GM12878 (cell line): ENCODE measurements at regions not wholly inside any gene's neighbourhood (a gene's known extent, or its start where the extent isn't known, plus 50 kb on each side); places are given as distances from the start of the nearest gene placed in this dataset.

Source experiments
- ATAC-seq: fragments of 200-7000 bp; cut with Tn5 transposase; 3 replicates; pipeline ENCODE4 v1.9.1; 2020; ENCODE audit warnings: mild to moderate bottlenecking, moderate library complexity
- BruUV-seq: library from RNA; stranded (reverse); fragments of 400-500 nt; replicated peaks from 2 replicates; lab custom pipeline; 2021; lab: Mats Ljungman, UMichigan
- CTCF ChIA-PET: fragments of 300-600 bp; sonication (Branson Sonifier 250); formaldehyde crosslinking; extraction: SDS; loops from one replicate; lab custom pipeline; 2021; ENCODE audit warnings: inconsistent platforms; lab: Yijun Ruan, JAX
- POLR2A ChIA-PET: fragments of 350-600 bp; formaldehyde crosslinking; extraction: SDS; loops from one replicate; lab custom pipeline; 2021; ENCODE audit warnings: inconsistent platforms; lab: Charles Lee
- RAD21 ChIA-PET: fragments of 300-600 bp; sonication (Branson Sonifier 250); formaldehyde crosslinking; loops from one replicate; lab custom pipeline; 2023; ENCODE audit warnings: antibody characterized with exemption; ENCODE audit not compliant: unreplicated experiment; lab: Charles Lee
- SMC1A ChIA-PET: fragments of 300-600 bp; sonication (Branson Sonifier 250); formaldehyde crosslinking; loops from one replicate; lab custom pipeline; 2023; ENCODE audit not compliant: unreplicated experiment, uncharacterized antibody; lab: Charles Lee
- DNase-seq: peaks from one replicate; pipeline ENCODE4 v3.0.0-alpha.2; 2011; ENCODE audit warnings: low read depth, low spot score
- FAIRE-seq: peaks from 3 replicates; lab custom pipeline; 2011; peaks lifted over from hg19 to GRCh38; lab: Jason Lieb, UNC
- H2AFZ ChIP-seq: 2 replicates; pipeline ENCODE4 v1.6.0; 2011; ENCODE audit warnings: low read depth, low read length, control low read depth; ENCODE audit not compliant: control insufficient read depth
- H3K27ac ChIP-seq: 2 replicates; pipeline ENCODE4 v1.5.1; 2011; ENCODE audit warnings: control low read depth; ENCODE audit not compliant: control insufficient read depth, insufficient read depth
- H3K27me3 ChIP-seq, 2 experiments: replicated peaks in 1 of 2; 2 replicates each; pipeline versions ENCODE4 v1.6.0 to v1.6.1; 2011; ENCODE audit warnings: low read length in 1 of 2; ENCODE audit not compliant: control insufficient read depth in 2 of 2, insufficient read depth in 2 of 2
- H3K36me3 ChIP-seq, 2 experiments: 2 replicates each; pipeline ENCODE4 v1.5.1; 2011; ENCODE audit warnings: low read length in 1 of 2; ENCODE audit not compliant: control insufficient read depth in 2 of 2, insufficient read depth in 2 of 2
- H3K4me1 ChIP-seq: 2 replicates; pipeline ENCODE4 v1.6.1; 2011; ENCODE audit warnings: mild to moderate bottlenecking, low read length, moderate library complexity, mixed read lengths; ENCODE audit not compliant: control insufficient read depth, insufficient read depth
- H3K4me2 ChIP-seq: 2 replicates; pipeline ENCODE4 v1.6.0; 2011; ENCODE audit warnings: control low read depth; ENCODE audit not compliant: control insufficient read depth, insufficient read depth
- H3K4me3 ChIP-seq: fragments of 200-600 bp; sonication (generic); 2 replicates; pipeline ENCODE4 v1.5.1; 2016
- H3K79me2 ChIP-seq: 2 replicates; pipeline ENCODE4 v1.6.0; 2011; ENCODE audit warnings: low read length; ENCODE audit not compliant: control insufficient read depth, insufficient read depth
- H3K9ac ChIP-seq: 2 replicates; pipeline ENCODE4 v1.8.0; 2011; ENCODE audit warnings: low read length, control low read depth, mixed read lengths; ENCODE audit not compliant: control insufficient read depth, insufficient read depth
- H3K9me3 ChIP-seq: replicated peaks from 3 replicates; pipeline ENCODE4 v1.5.1; 2011; ENCODE audit warnings: mild to moderate bottlenecking, low read length; ENCODE audit not compliant: control insufficient read depth, insufficient read depth
- H4K20me1 ChIP-seq: 2 replicates; pipeline ENCODE4 v1.6.0; 2011; ENCODE audit not compliant: control insufficient read depth, insufficient read depth
- CHD4 ChIP-seq: fragments of 200-600 bp; sonication (generic); IDR thresholded peaks from 2 replicates; pipeline ENCODE4 v1.6.1; 2016; ENCODE audit warnings: mild to moderate bottlenecking
- FOXK2 ChIP-seq: fragments of 450-650 bp; IDR thresholded peaks from 2 replicates; pipeline ENCODE4 v1.6.1; 2017; ENCODE audit warnings: mild to moderate bottlenecking, moderate library complexity
- MYB ChIP-seq: fragments of 150-350 bp; IDR thresholded peaks from 2 replicates; pipeline ENCODE4 v1.6.1; 2014; ENCODE audit warnings: mild to moderate bottlenecking, low read depth, low read length, borderline replicate concordance
- SMARCA5 ChIP-seq: fragments of 450-650 bp; IDR thresholded peaks from 2 replicates; pipeline ENCODE4 v1.6.1; 2017; ENCODE audit warnings: mild to moderate bottlenecking
- TCF7 ChIP-seq: IDR thresholded peaks from 2 replicates; pipeline ENCODE4 v1.6.1; 2014; ENCODE audit warnings: antibody characterized with exemption, borderline replicate concordance
- ZNF384 ChIP-seq: IDR thresholded peaks from 2 replicates; pipeline ENCODE4 v1.6.1; 2012; ENCODE audit warnings: low read depth, mild to moderate bottlenecking, low read length, improper control_type of control experiment, borderline replicate concordance
- ZNF592 ChIP-seq: fragments of 450-650 bp; IDR thresholded peaks from 2 replicates; pipeline ENCODE4 v1.6.1; 2017; ENCODE audit warnings: mild to moderate bottlenecking, moderate library complexity
- WGBS: methylation state at CpG from one replicate; pipeline ENCODE4 v1.1.6; 2016; ENCODE audit warnings: low lambda C conversion rate; ENCODE audit not compliant: insufficient replicate concordance, insufficient coverage; ENCODE audit errors: missing lambda C conversion rate; 5-methylcytosine and 5-hydroxymethylcytosine counted together
- in situ Hi-C: fragments of 300-500 bp; cut with MboI; formaldehyde crosslinking; loops from 9 replicates; pipeline ENCODE4 v1.14.3; 2018; ENCODE audit warnings: mixed read lengths
- intact Hi-C: fragments of 100-400 bp; cut with micrococcal nuclease; formaldehyde crosslinking; loops from one replicate; pipeline ENCODE4 v1.14.2; 2022; ENCODE audit not compliant: unreplicated experiment

- 47% methylated on average over 2 of the region's 2 CpGs for WGBS
Observed at GRCh38 chr11:28730889-28731288, 622.7 kb downstream of the METTL15 start.

More at GRCh38 chr11:28730889-28731288, 622.7 kb downstream of the METTL15 start:
- no peak overlapping the region for H2AFZ ChIP-seq
- H3K9me3 ChIP-seq, result no peaks in the 10 kb centered on the region
- no peaks in the 10 kb centered on the region for H3K79me2 ChIP-seq
- H3K27ac ChIP-seq, result no peak overlapping the region
- H3K4me1 ChIP-seq, result no peaks in the 10 kb centered on the region
- H3K27me3 ChIP-seq, result no peaks in the 10 kb centered on the region
- ATAC-seq (peak; percentile 38; the same call in 1 of the 3 replicates), FAIRE-seq (peak; percentile 41)
- in situ Hi-C loops, result no loop called here
- BruUV-seq, result no TSS peak
- ChIA-PET RAD21 (no interaction called here), SMC1A (no interaction called here)
- H3K4me2 ChIP-seq, result no peak overlapping the region
- intact Hi-C loops, result no loop called here
- TF ChIP-seq ZNF384 (no peak), ZNF592 (no peak), TCF7 (no peak), SMARCA5 (no peak), MYB (no peak), FOXK2 (no peak), CHD4 (no peak)
- TF ChIP-seq, all 136 proteins: peak for 0
- DNase-seq, result no peak
- Histone ChIP-seq H4K20me1 (no peaks in the 10 kb centered on the region), H3K9ac (no peak overlapping the region), H3K36me3 (no peaks in the 10 kb centered on the region), H3K4me3 (no peak overlapping the region)
- ChIA-PET POLR2A (no interaction called here), CTCF (no interaction called here)
